ENCODE measurements at regions not wholly inside any gene's neighbourhood (a gene's known extent, or its start where the extent isn't known, plus 50 kb on each side); places are given as distances from the start of the nearest gene placed in this dataset.

DNA sequence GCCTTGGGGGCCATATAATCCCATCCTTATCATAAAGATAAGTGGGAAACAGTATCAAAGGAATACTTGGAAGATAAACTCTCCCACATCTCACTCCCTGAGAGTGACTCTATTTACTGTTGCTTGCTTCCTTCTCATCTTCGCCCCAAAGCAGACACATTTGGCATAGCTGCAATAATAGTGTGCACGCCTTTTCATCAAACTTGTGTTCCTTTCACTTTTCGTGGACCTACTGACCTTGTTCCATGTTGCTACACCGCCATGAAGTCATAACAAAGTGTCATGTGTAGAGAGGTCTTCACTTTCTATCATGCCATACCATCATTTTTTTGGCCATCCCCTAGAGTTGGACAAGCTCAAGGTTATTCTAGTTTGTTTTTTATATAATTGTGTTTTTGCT is 200.0 kb upstream of the MSX2 start:
- Histone ChIP-seq H3K79me2 (ENCODE audit: insufficient read depth, low read depth, low read length) (no peaks in the 10 kb centered on the region), H3K9me2 (ENCODE audit: insufficient read depth, low read length) (no peaks in the 10 kb centered on the region)
- CTCF ChIA-PET (ENCODE audit: unreplicated experiment): no interaction called here

DNA sequence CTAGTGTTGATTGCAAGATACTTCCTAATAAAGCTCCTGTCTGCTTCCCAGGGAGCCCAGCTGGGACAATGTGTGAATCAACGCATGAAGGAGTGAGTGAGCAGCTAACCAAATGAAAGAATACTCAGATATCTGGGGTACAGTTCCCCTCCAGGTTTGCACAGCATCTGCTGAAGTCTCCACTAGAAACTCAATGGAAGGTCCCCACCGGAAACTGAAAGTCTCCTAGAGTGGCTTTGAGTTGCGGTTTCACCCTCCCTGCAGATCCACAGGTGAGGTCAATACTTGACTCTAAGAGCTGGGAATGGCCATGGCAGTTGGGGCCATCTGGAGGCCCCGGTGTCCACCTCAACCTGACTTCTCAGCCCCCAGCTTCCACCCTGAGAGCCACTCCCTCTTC is 198.2 kb upstream of the MSX2 start:
- H3K9me3 ChIP-seq (ENCODE audit: low read length): no peaks in the 10 kb centered on the region
- H2AFZ ChIP-seq (ENCODE audit: low read length): no peak overlapping the region
- no peak overlapping the region for H3K4me2 ChIP-seq (ENCODE audit: low read length)
- H4K20me1 ChIP-seq (ENCODE audit: insufficient read depth, low read length): no peaks in the 10 kb centered on the region
- H3K27ac ChIP-seq (ENCODE audit: low read depth, low read length, poor library complexity, severe bottlenecking): no peak overlapping the region
- H3K4me3 ChIP-seq (ENCODE audit: low read depth, low read length, poor library complexity, severe bottlenecking): no peak overlapping the region
- no peak for TF ChIP-seq EZH2phosphoT487 (IDR thresholded peaks at IDR 0.05; ENCODE audit: borderline replicate concordance, low read depth, low read length)
- TF ChIP-seq, protein P1, sequence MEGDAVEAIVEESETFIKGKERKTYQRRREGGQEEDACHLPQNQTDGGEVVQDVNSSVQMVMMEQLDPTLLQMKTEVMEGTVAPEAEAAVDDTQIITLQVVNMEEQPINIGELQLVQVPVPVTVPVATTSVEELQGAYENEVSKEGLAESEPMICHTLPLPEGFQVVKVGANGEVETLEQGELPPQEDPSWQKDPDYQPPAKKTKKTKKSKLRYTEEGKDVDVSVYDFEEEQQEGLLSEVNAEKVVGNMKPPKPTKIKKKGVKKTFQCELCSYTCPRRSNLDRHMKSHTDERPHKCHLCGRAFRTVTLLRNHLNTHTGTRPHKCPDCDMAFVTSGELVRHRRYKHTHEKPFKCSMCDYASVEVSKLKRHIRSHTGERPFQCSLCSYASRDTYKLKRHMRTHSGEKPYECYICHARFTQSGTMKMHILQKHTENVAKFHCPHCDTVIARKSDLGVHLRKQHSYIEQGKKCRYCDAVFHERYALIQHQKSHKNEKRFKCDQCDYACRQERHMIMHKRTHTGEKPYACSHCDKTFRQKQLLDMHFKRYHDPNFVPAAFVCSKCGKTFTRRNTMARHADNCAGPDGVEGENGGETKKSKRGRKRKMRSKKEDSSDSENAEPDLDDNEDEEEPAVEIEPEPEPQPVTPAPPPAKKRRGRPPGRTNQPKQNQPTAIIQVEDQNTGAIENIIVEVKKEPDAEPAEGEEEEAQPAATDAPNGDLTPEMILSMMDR (conservative IDR thresholded peaks at IDR 0.05; ENCODE audit: low read length): no peak
- H3K9me2 ChIP-seq (ENCODE audit: insufficient read depth, low read length): no peaks in the 10 kb centered on the region
- CTCF ChIA-PET (ENCODE audit: unreplicated experiment): no interaction called here
- intact Hi-C loops (cut with micrococcal nuclease; ENCODE audit: unreplicated experiment): no loop called here
- BruUV-seq (replicated peaks): no TSS peak
- POLR2A ChIA-PET: interaction anchor here (0.6 kb wide), 1 partner anchor 48 kb away, joined by 4 read pairs; no protein-coding TSS in a partner anchor
- H3K79me2 ChIP-seq (ENCODE audit: insufficient read depth, low read depth, low read length): no peaks in the 10 kb centered on the region
- no peak for DNase-seq (ENCODE audit: low spot score)
- H3K36me3 ChIP-seq (ENCODE audit: insufficient read depth, low read length): no peaks in the 10 kb centered on the region
- H3K4me1 ChIP-seq (ENCODE audit: insufficient read depth, low read length, poor library complexity, severe bottlenecking): no peaks in the 10 kb centered on the region

More for the DNA sequence above, 200.0 kb upstream of the MSX2 start:
- no peak for DNase-seq (ENCODE audit: low spot score)
- no peak overlapping the region for H3K27ac ChIP-seq (ENCODE audit: low read depth, low read length, poor library complexity, severe bottlenecking)
- H3K36me3 ChIP-seq (ENCODE audit: insufficient read depth, low read length): no peaks in the 10 kb centered on the region
- H3K4me1 ChIP-seq (ENCODE audit: insufficient read depth, low read length, poor library complexity, severe bottlenecking): no peaks in the 10 kb centered on the region
- H3K4me3 ChIP-seq (ENCODE audit: low read depth, low read length, poor library complexity, severe bottlenecking): no peak overlapping the region
- intact Hi-C loops (cut with micrococcal nuclease; ENCODE audit: unreplicated experiment): no loop called here
- H2AFZ ChIP-seq (ENCODE audit: low read length): no peak overlapping the region
- no peak overlapping the region for H3K4me2 ChIP-seq (ENCODE audit: low read length)
- H3K9me3 ChIP-seq (ENCODE audit: low read length): no peaks in the 10 kb centered on the region
- H4K20me1 ChIP-seq (ENCODE audit: insufficient read depth, low read length): no peaks in the 10 kb centered on the region
- BruUV-seq (replicated peaks): no TSS peak
- TF ChIP-seq EZH2phosphoT487 (IDR thresholded peaks at IDR 0.05; ENCODE audit: borderline replicate concordance, low read depth, low read length): no peak
- TF ChIP-seq, protein P1 (conservative IDR thresholded peaks at IDR 0.05; ENCODE audit: low read length): no peak
- POLR2A ChIA-PET: no interaction called here

DNA sequence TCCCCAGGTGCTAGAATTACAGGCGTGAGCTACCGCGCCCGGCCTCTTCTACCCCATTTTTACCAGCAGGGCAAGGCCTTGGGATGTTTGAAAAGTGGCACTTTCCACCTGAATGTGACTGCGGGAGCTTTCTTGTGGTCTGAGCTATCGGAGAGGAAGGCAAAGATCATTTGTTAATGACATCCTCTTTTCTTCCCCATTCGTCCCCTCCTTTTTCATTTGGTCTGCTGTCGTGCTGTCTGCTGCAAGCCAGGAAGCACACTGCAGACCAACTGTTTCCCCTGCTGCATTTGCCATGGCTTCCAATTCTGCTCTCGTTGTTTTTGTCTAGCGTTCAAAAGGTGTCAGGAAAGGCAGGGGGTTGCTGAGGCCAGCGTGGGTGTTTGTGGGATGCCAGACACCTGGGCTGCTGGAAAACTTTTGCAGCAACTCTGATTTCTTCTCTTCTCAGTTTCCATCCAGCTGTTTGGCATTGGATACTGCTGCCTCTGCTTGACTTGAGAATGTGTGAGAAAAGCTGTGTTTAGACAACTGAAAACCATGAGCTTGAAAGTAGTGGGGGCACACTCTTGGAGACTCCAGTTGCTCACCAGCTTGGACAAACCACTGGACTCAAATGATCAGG is 196.4 kb upstream of the MSX2 start:
- no peak overlapping the region for H3K4me3 ChIP-seq (ENCODE audit: low read depth, low read length, poor library complexity, severe bottlenecking)
- no peak for TF ChIP-seq EZH2phosphoT487 (IDR thresholded peaks at IDR 0.05; ENCODE audit: borderline replicate concordance, low read depth, low read length)
- TF ChIP-seq, protein P1 (conservative IDR thresholded peaks at IDR 0.05; ENCODE audit: low read length): no peak
- H3K9me3 ChIP-seq (ENCODE audit: low read length): no peaks in the 10 kb centered on the region
- no peaks in the 10 kb centered on the region for H3K36me3 ChIP-seq (ENCODE audit: insufficient read depth, low read length)
- no peaks in the 10 kb centered on the region for H3K4me1 ChIP-seq (ENCODE audit: insufficient read depth, low read length, poor library complexity, severe bottlenecking)
- no peaks in the 10 kb centered on the region for H4K20me1 ChIP-seq (ENCODE audit: insufficient read depth, low read length)
- intact Hi-C loops (cut with micrococcal nuclease; ENCODE audit: unreplicated experiment): no loop called here
- no peak overlapping the region for H3K4me2 ChIP-seq (ENCODE audit: low read length)
- H2AFZ ChIP-seq (ENCODE audit: low read length): no peak overlapping the region
- no peaks in the 10 kb centered on the region for H3K79me2 ChIP-seq (ENCODE audit: insufficient read depth, low read depth, low read length)
- no peak overlapping the region for H3K27ac ChIP-seq (ENCODE audit: low read depth, low read length, poor library complexity, severe bottlenecking)
- DNase-seq (ENCODE audit: low spot score): no peak
- no peaks in the 10 kb centered on the region for H3K9me2 ChIP-seq (ENCODE audit: insufficient read depth, low read length)
- CTCF ChIA-PET (ENCODE audit: unreplicated experiment): no interaction called here
- POLR2A ChIA-PET: no interaction called here
- BruUV-seq (replicated peaks): no TSS peak

All from OCI-LY7 (cell line).